Retinal pigment epithelial cell (primary cell): ENCODE measurements at regions not wholly inside any gene's neighbourhood (a gene's known extent, or its start where the extent isn't known, plus 50 kb on each side); places are given as distances from the start of the nearest gene placed in this dataset.

ENCODE experiments used
- DNase-seq: peaks from one replicate; pipeline ENCODE4 v3.0.0-alpha.2; 2010; ENCODE audit warnings: low read depth
- H3K4me3 ChIP-seq: 2 replicates; pipeline ENCODE4 v1.5.1; 2011; ENCODE audit warnings: mild to moderate bottlenecking, low read length, control low read depth, moderate library complexity
- TF ChIP-seq, protein P1 (sequence below): conservative IDR thresholded peaks from 2 replicates; pipeline ENCODE4 v1.5.1; 2011; ENCODE audit warnings: low read depth, low read length, control low read depth, inconsistent platforms

DNA sequence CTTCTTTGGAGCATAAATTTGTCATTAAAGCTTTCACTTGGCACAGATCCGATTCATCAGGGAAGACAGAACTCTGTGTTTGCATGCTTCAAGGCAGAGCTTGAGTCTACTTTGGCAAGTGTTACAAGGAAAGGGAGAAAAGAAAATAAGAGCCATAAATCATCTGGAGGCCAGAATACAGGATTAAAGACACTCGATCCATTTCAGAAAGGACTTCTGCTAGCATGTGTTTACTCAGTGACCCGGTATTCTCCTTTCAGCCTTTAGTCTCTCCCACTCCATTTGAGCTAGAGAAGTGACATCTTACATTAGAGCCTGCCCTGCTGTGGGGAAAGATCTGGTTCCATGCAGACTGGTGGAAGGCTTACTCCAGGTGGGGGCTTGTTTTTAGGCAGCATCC is 306.4 kb downstream of the KLF5 start:
- no peak overlapping the region for H3K4me3 ChIP-seq
- DNase-seq = no peak
- TF ChIP-seq, protein P1, sequence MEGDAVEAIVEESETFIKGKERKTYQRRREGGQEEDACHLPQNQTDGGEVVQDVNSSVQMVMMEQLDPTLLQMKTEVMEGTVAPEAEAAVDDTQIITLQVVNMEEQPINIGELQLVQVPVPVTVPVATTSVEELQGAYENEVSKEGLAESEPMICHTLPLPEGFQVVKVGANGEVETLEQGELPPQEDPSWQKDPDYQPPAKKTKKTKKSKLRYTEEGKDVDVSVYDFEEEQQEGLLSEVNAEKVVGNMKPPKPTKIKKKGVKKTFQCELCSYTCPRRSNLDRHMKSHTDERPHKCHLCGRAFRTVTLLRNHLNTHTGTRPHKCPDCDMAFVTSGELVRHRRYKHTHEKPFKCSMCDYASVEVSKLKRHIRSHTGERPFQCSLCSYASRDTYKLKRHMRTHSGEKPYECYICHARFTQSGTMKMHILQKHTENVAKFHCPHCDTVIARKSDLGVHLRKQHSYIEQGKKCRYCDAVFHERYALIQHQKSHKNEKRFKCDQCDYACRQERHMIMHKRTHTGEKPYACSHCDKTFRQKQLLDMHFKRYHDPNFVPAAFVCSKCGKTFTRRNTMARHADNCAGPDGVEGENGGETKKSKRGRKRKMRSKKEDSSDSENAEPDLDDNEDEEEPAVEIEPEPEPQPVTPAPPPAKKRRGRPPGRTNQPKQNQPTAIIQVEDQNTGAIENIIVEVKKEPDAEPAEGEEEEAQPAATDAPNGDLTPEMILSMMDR = no peak

DNA sequence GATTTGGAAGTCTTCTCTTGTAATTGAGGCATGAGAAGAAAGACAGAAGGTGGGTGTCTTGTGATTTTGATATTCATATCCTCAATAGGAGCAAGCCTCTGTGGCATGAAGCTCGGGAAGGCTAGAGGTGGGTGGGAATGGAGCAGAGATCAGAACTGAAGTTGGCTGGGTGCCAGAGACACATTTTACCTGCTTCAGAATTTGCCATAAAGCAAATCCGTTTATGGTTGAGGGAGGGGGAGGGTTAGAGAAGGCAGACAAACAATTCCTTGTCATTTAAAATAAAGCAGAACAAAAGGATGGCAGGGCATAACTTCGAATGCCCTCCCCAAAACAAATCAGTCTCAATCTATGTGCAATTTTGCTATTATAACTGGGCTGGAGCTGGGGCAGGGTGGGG is 305.9 kb downstream of the KLF5 start:
- DNase-seq = no peak
- H3K4me3 ChIP-seq = no peak overlapping the region
- TF ChIP-seq, protein P1 = no peak

DNA sequence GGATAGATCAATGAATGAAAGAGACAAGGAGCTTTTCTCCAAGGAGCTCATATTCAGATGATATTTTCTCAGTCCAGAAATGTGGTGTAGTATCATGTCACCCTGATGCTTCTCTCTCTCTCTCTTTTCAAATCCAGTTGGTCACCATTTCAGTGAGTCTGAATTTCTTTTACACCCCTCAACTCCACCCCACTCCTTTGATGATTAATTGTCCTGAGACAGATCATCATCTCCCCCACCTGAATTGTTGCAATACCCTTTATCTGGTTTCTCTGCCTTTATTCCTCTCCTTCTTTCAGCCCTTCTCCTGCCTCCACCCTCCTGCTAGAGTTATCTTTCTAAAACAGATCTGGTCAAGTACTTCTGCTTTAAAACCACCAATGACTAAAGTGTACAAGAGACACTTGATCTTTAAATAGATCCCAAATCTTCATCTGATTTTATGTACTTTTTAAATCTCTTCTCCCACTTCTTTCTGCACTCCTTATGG is 299.8 kb downstream of the KLF5 start:
- DNase-seq = no peak
- no peak overlapping the region for H3K4me3 ChIP-seq
- TF ChIP-seq, protein P1 = no peak

DNA sequence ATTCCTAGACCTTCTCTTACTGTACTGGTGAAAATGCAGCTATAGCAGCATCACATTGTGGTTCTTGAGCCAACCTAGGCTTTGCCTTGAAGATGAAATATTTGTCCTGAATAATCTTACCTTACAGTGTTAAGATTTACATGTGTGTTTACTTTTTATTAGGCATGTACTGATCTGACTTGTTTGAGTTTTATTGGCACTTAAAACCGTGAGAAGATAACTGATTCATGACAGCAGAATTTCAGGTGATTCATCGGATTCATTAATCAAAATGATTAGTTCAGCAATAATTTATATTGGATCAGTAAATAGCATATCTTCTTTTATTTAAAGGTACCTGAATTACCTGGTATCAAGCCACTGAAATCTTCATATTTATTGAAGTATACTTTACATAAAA is 296.3 kb downstream of the KLF5 start:
- DNase-seq = no peak
- no peak overlapping the region for H3K4me3 ChIP-seq
- TF ChIP-seq, protein P1 = no peak

DNA sequence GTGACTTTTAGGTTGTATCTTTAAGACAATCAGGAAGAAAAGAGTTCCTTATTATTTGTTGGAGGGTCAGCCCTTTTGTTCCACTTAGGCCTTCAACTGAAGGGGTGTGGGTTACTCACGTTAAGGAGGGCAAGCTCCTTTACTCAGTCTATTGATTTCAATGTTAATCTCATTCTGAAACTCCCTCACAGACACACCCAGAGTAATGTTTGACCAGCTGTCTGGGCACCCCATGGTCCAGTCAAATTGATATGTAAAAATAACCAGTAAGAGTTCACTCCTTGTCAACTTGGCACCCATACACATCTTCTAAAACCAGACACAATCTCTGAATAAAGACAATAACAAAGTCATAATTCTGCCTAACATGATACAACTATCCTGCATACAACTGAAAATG is 292.9 kb downstream of the KLF5 start:
- DNase-seq = no peak
- H3K4me3 ChIP-seq = no peak overlapping the region
- TF ChIP-seq, protein P1 = no peak

DNA sequence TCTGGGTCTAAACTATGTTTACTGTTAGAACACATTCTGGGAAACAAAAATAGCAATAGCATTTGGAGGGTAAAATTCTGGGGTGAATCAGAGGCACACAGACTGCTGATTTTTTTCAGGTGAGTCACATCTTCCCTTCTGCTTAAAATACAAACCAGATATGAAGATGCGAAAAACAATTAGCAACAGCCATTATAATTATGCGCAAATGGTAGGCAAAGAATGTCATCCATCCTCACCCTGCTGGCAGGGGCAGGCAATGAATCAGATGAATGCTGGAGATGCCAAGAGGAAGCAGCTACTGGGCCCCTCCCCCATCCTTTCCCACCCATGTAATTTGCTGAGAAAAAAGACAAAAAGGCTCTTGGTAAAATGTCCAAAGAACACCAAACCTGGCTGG is 282.9 kb downstream of the KLF5 start:
- H3K4me3 ChIP-seq = no peak overlapping the region
- TF ChIP-seq, protein P1 = peak; percentile 34
- no peak for DNase-seq

DNA sequence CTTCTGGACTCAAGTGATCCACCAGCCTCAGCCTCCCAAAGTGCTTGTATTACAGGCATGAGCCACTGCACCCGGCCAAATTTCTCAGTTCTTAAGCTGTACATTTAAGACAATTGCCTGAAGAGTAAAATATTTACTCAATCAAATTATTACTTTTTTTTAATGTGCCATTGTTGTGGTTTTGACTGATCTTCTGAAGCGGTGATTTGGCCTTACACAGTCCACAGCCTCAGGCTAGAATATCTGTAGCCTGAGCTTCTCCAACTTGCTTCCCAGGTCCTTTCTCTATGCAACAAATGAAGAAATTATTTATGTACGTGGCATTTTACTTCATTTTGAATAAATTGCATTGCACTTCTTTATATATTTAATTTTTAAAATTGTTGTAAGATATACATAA is 281.3 kb downstream of the KLF5 start:
- DNase-seq = no peak
- TF ChIP-seq, protein P1 = no peak
- H3K4me3 ChIP-seq = no peak overlapping the region
